ENCODE measurements at regions not wholly inside any gene's neighbourhood (a gene's known extent, or its start where the extent isn't known, plus 50 kb on each side); places are given as distances from the start of the nearest gene placed in this dataset.
A peak's percentile ranks its signal among the peaks of the same experiment; 100 is the strongest.

DNA sequence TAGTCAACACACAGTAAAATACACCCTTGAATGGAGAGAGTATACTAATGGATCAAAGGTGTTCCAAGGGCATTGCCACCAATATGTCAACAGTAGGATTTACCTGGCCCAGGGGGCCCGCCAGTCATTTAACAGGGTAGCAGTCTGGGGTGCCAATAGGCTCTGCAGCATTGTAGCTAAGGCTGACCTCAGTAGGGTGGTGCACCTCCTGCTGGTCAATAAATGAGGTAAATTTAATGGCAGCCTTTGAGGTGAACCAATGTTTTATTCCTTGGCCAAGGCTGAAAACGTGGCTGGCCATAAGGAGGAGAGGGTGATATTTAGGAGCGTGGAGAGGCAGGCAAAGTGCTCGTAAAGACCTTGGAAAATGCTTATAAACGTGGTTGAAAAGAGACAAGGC, 147.2 kb downstream of the RPS12 start:
- no peak overlapping the region for H3K9ac ChIP-seq (ENCODE audit: low read depth, low read length)
- ChIA-PET POLR2A (ENCODE audit: unreplicated experiment) (no interaction called here), CTCF (interaction anchor here (0.6 to 1.3 kb wide), 3 partner anchors 10 to 131 kb away, joined by 3 to 10 read pairs (median 3); no protein-coding TSS in a partner anchor)
- peak overlapping the region; percentile 16; the same call in 1 of the 2 replicates for H3K4me2 ChIP-seq (ENCODE audit: low read depth, low read length)
- H4K8ac ChIP-seq (ENCODE audit: low read depth in 2 of 2, low read length in 2 of 2) = no peak overlapping the region
- no peak overlapping the region for H3K27ac ChIP-seq (ENCODE audit: insufficient read depth, low read length)
- 0 out of 2 replicates have a peak, but pooled peaks cover 5% of the 10 kb centered on the region for H3K9me1 ChIP-seq (ENCODE audit: insufficient read depth, low read length)
- in situ Hi-C loops (cut with MboI; ENCODE audit: low sequenced_read_pairs) = loop anchor here (10.0 to 25.0 kb wide), 2 partner anchors 553 to 951 kb away; no protein-coding TSS in a partner anchor
- no peaks in the 10 kb centered on the region for H3K79me1 ChIP-seq (ENCODE audit: low read depth in 1 of 2, low read length in 2 of 2)
- H2AFZ ChIP-seq (replicated peaks; ENCODE audit: low read length, poor library complexity) = no peak overlapping the region
- H3K18ac ChIP-seq (ENCODE audit: low read depth, low read length) = no peak overlapping the region
- H2BK20ac ChIP-seq (ENCODE audit: low read depth, low read length) = peak overlapping the region; percentile 32
- H3K4me3 ChIP-seq (ENCODE audit: insufficient read depth, low read depth, low read length) = no peak overlapping the region
- no peak overlapping the region for H2BK5ac ChIP-seq (ENCODE audit: low read depth, low read length, poor library complexity, severe bottlenecking)
- H3K4ac ChIP-seq (ENCODE audit: low read depth, low read length) = no peak overlapping the region; the same call in 1 of the 2 replicates
- 100% methylated on average over 2 of the region's 5 CpGs; no CpG with 5 or more reads in 1 of the 2 experiments for WGBS, 2 experiments (ENCODE audit: extremely low coverage in 2 of 2, insufficient read length in 1 of 2)
- no peak overlapping the region for H4K5ac ChIP-seq (ENCODE audit: low read depth, low read length)
- no peak overlapping the region for H3K56ac ChIP-seq (ENCODE audit: extremely low read depth, insufficient read depth, low read length)
- ATAC-seq (ENCODE audit: low read depth) (peak; percentile 6), DNase-seq (no peak)
- no peak overlapping the region for H3K14ac ChIP-seq (replicated peaks; ENCODE audit: low read depth, low read length)
- no peaks in the 10 kb centered on the region for H3K27me3 ChIP-seq (ENCODE audit: control insufficient read depth, insufficient read depth, low read length)
- H3K4me1 ChIP-seq (ENCODE audit: control insufficient read depth, insufficient read depth, low read length) = peaks cover 9% of the 10 kb centered on the region
- no peak overlapping the region for H2AK9ac ChIP-seq (replicated peaks; ENCODE audit: low read depth, low read length, poor library complexity)
- no peak overlapping the region for H2BK120ac ChIP-seq (ENCODE audit: low read depth, low read length)
- no peaks in the 10 kb centered on the region for H4K20me1 ChIP-seq (ENCODE audit: insufficient read depth, low read length)
- dilution Hi-C loops (cut with HindIII; ENCODE audit: low sequenced_read_pairs, unreplicated experiment) = no loop called here
- H3K9me3 ChIP-seq (ENCODE audit: control insufficient read depth, insufficient read depth, low read length) = no peaks in the 10 kb centered on the region
- BruUV-seq (replicated peaks) = no TSS peak
- no peak overlapping the region; the same call in 1 of the 2 replicates for H2AK5ac ChIP-seq (ENCODE audit: low read depth, low read length)
- no peaks in the 10 kb centered on the region for H3K36me3 ChIP-seq (ENCODE audit: control insufficient read depth, insufficient read depth, low read length)
- intact Hi-C loops (cut with micrococcal nuclease) = loop anchor here (2.0 to 5.0 kb wide), 2 partner anchors 131 to 221 kb away; no protein-coding TSS in a partner anchor
- H2BK15ac ChIP-seq (ENCODE audit: low read depth, low read length) = 0 out of 3 replicates have a peak overlapping the region, but pooled peaks have one; percentile 59
- TF ChIP-seq, protein P1, sequence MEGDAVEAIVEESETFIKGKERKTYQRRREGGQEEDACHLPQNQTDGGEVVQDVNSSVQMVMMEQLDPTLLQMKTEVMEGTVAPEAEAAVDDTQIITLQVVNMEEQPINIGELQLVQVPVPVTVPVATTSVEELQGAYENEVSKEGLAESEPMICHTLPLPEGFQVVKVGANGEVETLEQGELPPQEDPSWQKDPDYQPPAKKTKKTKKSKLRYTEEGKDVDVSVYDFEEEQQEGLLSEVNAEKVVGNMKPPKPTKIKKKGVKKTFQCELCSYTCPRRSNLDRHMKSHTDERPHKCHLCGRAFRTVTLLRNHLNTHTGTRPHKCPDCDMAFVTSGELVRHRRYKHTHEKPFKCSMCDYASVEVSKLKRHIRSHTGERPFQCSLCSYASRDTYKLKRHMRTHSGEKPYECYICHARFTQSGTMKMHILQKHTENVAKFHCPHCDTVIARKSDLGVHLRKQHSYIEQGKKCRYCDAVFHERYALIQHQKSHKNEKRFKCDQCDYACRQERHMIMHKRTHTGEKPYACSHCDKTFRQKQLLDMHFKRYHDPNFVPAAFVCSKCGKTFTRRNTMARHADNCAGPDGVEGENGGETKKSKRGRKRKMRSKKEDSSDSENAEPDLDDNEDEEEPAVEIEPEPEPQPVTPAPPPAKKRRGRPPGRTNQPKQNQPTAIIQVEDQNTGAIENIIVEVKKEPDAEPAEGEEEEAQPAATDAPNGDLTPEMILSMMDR (conservative IDR thresholded peaks at IDR 0.05; ENCODE audit: low read depth, low read length) = 0 out of 2 replicates have a peak, but pooled peaks have one; percentile 13
- TF ChIP-seq SMC3 (IDR thresholded peaks at IDR 0.05; ENCODE audit: low read depth, low read length) = no peak
- H4K91ac ChIP-seq (ENCODE audit: insufficient read depth, low read depth, low read length) = no peak overlapping the region
- H3K23ac ChIP-seq (ENCODE audit: low read depth, low read length) = no peak overlapping the region

All from IMR-90 (cell line).